HepG2 (cell line): ENCODE measurements at regions not wholly inside any gene's neighbourhood (a gene's known extent, or its start where the extent isn't known, plus 50 kb on each side); places are given as distances from the start of the nearest gene placed in this dataset.

Experiments
- JUN ChIP-seq: sonication (generic); formaldehyde crosslinking; IDR thresholded peaks from 2 replicates; pipeline ENCODE4 v1.4.0; 2020; ENCODE audit warnings: mild to moderate bottlenecking, missing genetic modification reagents
- MTF2 ChIP-seq: sonication (generic); formaldehyde crosslinking; IDR thresholded peaks from 2 replicates; pipeline ENCODE4 v1.5.0; 2020; ENCODE audit warnings: missing genetic modification reagents, borderline replicate concordance
- POLR2A ChIP-seq, 2 experiments: IDR thresholded peaks; 2 replicates each; pipeline ENCODE4 v1.6.1; 2011; ENCODE audit warnings: low read depth in 2 of 2, low read length in 2 of 2, mild to moderate bottlenecking in 1 of 2, moderate library complexity in 1 of 2; ENCODE audit not compliant: insufficient read depth in 1 of 2
- POLR2AphosphoS5 ChIP-seq: IDR thresholded peaks from 2 replicates; pipeline ENCODE4 v1.6.1; 2012; ENCODE audit warnings: low read depth, low read length
- SNRNP70 ChIP-seq: fragments of 200-400 bp; formaldehyde crosslinking; IDR thresholded peaks from 2 replicates; pipeline ENCODE4 v1.6.1; 2017; ENCODE audit warnings: mild to moderate bottlenecking, low read depth, low read length, moderate library complexity
- TP53 ChIP-seq: sonication (generic); formaldehyde crosslinking; conservative IDR thresholded peaks from 2 replicates; pipeline ENCODE4 v1.4.0; 2020; ENCODE audit warnings: missing genetic modification reagents
- YY1 ChIP-seq: IDR thresholded peaks from 2 replicates; pipeline ENCODE4 v1.6.1; 2011; ENCODE audit warnings: low read length, low read depth, moderate library complexity, mild to moderate bottlenecking; ENCODE audit not compliant: insufficient read depth, insufficient replicate concordance
- ZMAT5 ChIP-seq: sonication (generic); formaldehyde crosslinking; IDR thresholded peaks from 2 replicates; pipeline ENCODE4 v1.5.0; 2020; ENCODE audit warnings: mild to moderate bottlenecking, low read depth, missing genetic modification reagents, borderline replicate concordance

- TF ChIP-seq YY1 (no peak), MTF2 (no peak), ZMAT5 (CRISPR knock-in tag) (no peak), JUN (CRISPR knock-in tag) (no peak), SNRNP70 (no peak), POLR2AphosphoS5 (no peak), TP53 (CRISPR knock-in tag) (no peak), POLR2A (IDR thresholded peaks at IDR 0.05; ENCODE audit: insufficient read depth in 1 of 2, low read depth in 2 of 2, low read length in 2 of 2) (no peak)
These were observed 398.5 kb downstream of the NUF2 start for GRCh38 chr1:163720294-163720693.
